ENCODE measurements at regions not wholly inside any gene's neighbourhood (a gene's known extent, or its start where the extent isn't known, plus 50 kb on each side); places are given as distances from the start of the nearest gene placed in this dataset.

GRCh38 chr2:188096910-188097309, 194.8 kb upstream of the GULP1 start:
- no peak overlapping the region for H4K8ac ChIP-seq (ENCODE audit: low read depth in 2 of 2, low read length in 2 of 2)
- no peaks in the 10 kb centered on the region for H3K36me3 ChIP-seq (ENCODE audit: control insufficient read depth, insufficient read depth, low read length)
- in situ Hi-C loops (cut with MboI; ENCODE audit: low sequenced_read_pairs) = no loop called here
- no peak overlapping the region for H3K4ac ChIP-seq (ENCODE audit: low read depth, low read length)
- H3K56ac ChIP-seq (ENCODE audit: extremely low read depth, insufficient read depth, low read length) = no peak overlapping the region
- H3K27me3 ChIP-seq (ENCODE audit: control insufficient read depth, insufficient read depth, low read length) = no peaks in the 10 kb centered on the region
- POLR2A ChIA-PET (ENCODE audit: unreplicated experiment) = no interaction called here
- no peak overlapping the region for H3K9ac ChIP-seq (ENCODE audit: low read depth, low read length)
- no peak overlapping the region for H2AFZ ChIP-seq (replicated peaks; ENCODE audit: low read length, poor library complexity)
- no TSS peak for BruUV-seq (replicated peaks)
- no peak overlapping the region for H3K4me2 ChIP-seq (ENCODE audit: low read depth, low read length)
- H3K9me1 ChIP-seq (ENCODE audit: insufficient read depth, low read length) = peaks cover 2% of the 10 kb centered on the region; the same call in 1 of the 2 replicates
- H2BK120ac ChIP-seq (ENCODE audit: low read depth, low read length) = no peak overlapping the region
- no peak overlapping the region for H4K91ac ChIP-seq (ENCODE audit: insufficient read depth, low read depth, low read length)
- no peak overlapping the region for H2AK5ac ChIP-seq (ENCODE audit: low read depth, low read length)
- 0 out of 2 replicates have a peak overlapping the region, but pooled peaks have one; percentile 2 for H3K14ac ChIP-seq (replicated peaks; ENCODE audit: low read depth, low read length)
- no peak overlapping the region for H2BK5ac ChIP-seq (ENCODE audit: low read depth, low read length, poor library complexity, severe bottlenecking)
- H2AK9ac ChIP-seq (replicated peaks; ENCODE audit: low read depth, low read length, poor library complexity) = no peak overlapping the region
- H2BK15ac ChIP-seq (ENCODE audit: low read depth, low read length) = no peak overlapping the region
- TF ChIP-seq RFX5 (IDR thresholded peaks at IDR 0.05; ENCODE audit: low read depth, low read length) (no peak), NFE2L2 (IDR thresholded peaks at IDR 0.05; ENCODE audit: low read depth, low read length) (no peak), ELK1 (IDR thresholded peaks at IDR 0.05; ENCODE audit: borderline replicate concordance, low read depth, low read length) (no peak), USF2 (IDR thresholded peaks at IDR 0.05; ENCODE audit: low read depth, low read length) (no peak), BHLHE40 (IDR thresholded peaks at IDR 0.05; ENCODE audit: low read depth, low read length) (no peak), SMC3 (IDR thresholded peaks at IDR 0.05; ENCODE audit: low read depth, low read length) (no peak), CHD1 (IDR thresholded peaks at IDR 0.05; ENCODE audit: low read depth, low read length) (no peak), MXI1 (IDR thresholded peaks at IDR 0.05; ENCODE audit: borderline replicate concordance, low read depth, low read length) (no peak), RCOR1 (IDR thresholded peaks at IDR 0.05; ENCODE audit: insufficient replicate concordance, low read length) (no peak), CTCF (conservative IDR thresholded peaks at IDR 0.05; ENCODE audit: low read depth, low read length) (no peak), FOS (IDR thresholded peaks at IDR 0.05; ENCODE audit: low read depth, low read length) (no peak), POLR2A (IDR thresholded peaks at IDR 0.05; ENCODE audit: low read depth, low read length) (no peak), CEBPB (IDR thresholded peaks at IDR 0.05; ENCODE audit: low read depth, low read length) (no peak)
- no peaks in the 10 kb centered on the region for H3K79me1 ChIP-seq (ENCODE audit: low read depth in 1 of 2, low read length in 2 of 2)
- H2BK20ac ChIP-seq (ENCODE audit: low read depth, low read length) = no peak overlapping the region
- H3K4me1 ChIP-seq (ENCODE audit: control insufficient read depth, insufficient read depth, low read length) = no peaks in the 10 kb centered on the region
- H3K27ac ChIP-seq (ENCODE audit: insufficient read depth, low read length) = no peak overlapping the region
- H3K23ac ChIP-seq (ENCODE audit: low read depth, low read length) = no peak overlapping the region
- H3K18ac ChIP-seq (ENCODE audit: low read depth, low read length) = no peak overlapping the region
- dilution Hi-C loops (cut with HindIII; ENCODE audit: low sequenced_read_pairs, unreplicated experiment) = no loop called here
- CTCF ChIA-PET = no interaction called here
- no peaks in the 10 kb centered on the region for H3K9me3 ChIP-seq (ENCODE audit: control insufficient read depth, insufficient read depth, low read length)
- ATAC-seq (ENCODE audit: low read depth) (no peak), DNase-seq (no peak)
- intact Hi-C loops (cut with micrococcal nuclease) = no loop called here
- H4K20me1 ChIP-seq (ENCODE audit: insufficient read depth, low read length) = no peaks in the 10 kb centered on the region
- no peak overlapping the region for H3K4me3 ChIP-seq (ENCODE audit: insufficient read depth, low read depth, low read length)
- 80% methylated on average over 1 of the region's 3 CpGs; no CpG with 5 or more reads in 1 of the 2 experiments for WGBS, 2 experiments (ENCODE audit: extremely low coverage in 2 of 2, insufficient read length in 1 of 2)
- no peak overlapping the region for H4K5ac ChIP-seq (ENCODE audit: low read depth, low read length)
